Thyroid gland (tissue), 4 donors: ENCODE measurements at regions not wholly inside any gene's neighbourhood (a gene's known extent, or its start where the extent isn't known, plus 50 kb on each side); places are given as distances from the start of the nearest gene placed in this dataset.

ENCODE experiments used
- DNase-seq, 2 donors: peaks; one replicate each; pipeline ENCODE4 v3.0.0-alpha.2; 2019
- H3K27ac ChIP-seq, 3 donors: fragments of 200-600 bp; sonication (generic); 1 replicate in 2 of 3; 2 replicates in 1 of 3; pipeline ENCODE4 v1.5.1; 2016 to 2019; ENCODE audit warnings: mild to moderate bottlenecking in 1 of 3, moderate library complexity in 1 of 3
- H3K27me3 ChIP-seq: fragments of 200-600 bp; sonication (generic); one replicate; pipeline ENCODE4 v1.5.1; 2019
- H3K36me3 ChIP-seq, 2 donors: fragments of 200-600 bp; sonication (generic); one replicate each; pipeline ENCODE4 v1.5.1; 2016 to 2019
- H3K4me1 ChIP-seq, 2 donors: fragments of 200-600 bp; sonication (generic); one replicate each; pipeline ENCODE4 v1.5.1; 2017 to 2019
- H3K4me3 ChIP-seq, 3 donors: fragments of 200-600 bp; sonication (generic); replicated peaks in 1 of 3; 1 replicate in 2 of 3; 2 replicates in 1 of 3; pipeline ENCODE4 v1.5.1; 2016; ENCODE audit warnings: mild to moderate bottlenecking in 1 of 3
- H3K9me3 ChIP-seq: fragments of 200-600 bp; sonication (generic); one replicate; pipeline ENCODE4 v1.5.1; 2017
- POLR2A ChIP-seq, 2 donors: fragments of 450-650 bp; IDR thresholded peaks; one replicate each; pipeline ENCODE4 v1.6.1; 2017; ENCODE audit warnings: antibody characterized with exemption in 2 of 2, mild to moderate bottlenecking in 2 of 2, moderate library complexity in 1 of 2
- WGBS, 2 donors: methylation state at CpG; one replicate each; pipeline ENCODE4 v1.1.5; 2017; 5-methylcytosine and 5-hydroxymethylcytosine counted together
- intact Hi-C: fragments of 100-400 bp; cut with DNase I; formaldehyde crosslinking; loops from one replicate; pipeline ENCODE4 v1.15.1; 2023
- TF ChIP-seq, protein P1 (sequence below), 6 experiments: fragments of 200-600 bp in 3 of 6; fragments of 450-650 bp in 3 of 6; sonication (generic) in 3 of 6; IDR thresholded peaks; one replicate each; pipeline ENCODE4 v1.5.1; 2016 to 2019; ENCODE audit warnings: antibody characterized with exemption in 6 of 6, mild to moderate bottlenecking in 2 of 6, inconsistent platforms in 1 of 6, moderate library complexity in 1 of 6

DNA sequence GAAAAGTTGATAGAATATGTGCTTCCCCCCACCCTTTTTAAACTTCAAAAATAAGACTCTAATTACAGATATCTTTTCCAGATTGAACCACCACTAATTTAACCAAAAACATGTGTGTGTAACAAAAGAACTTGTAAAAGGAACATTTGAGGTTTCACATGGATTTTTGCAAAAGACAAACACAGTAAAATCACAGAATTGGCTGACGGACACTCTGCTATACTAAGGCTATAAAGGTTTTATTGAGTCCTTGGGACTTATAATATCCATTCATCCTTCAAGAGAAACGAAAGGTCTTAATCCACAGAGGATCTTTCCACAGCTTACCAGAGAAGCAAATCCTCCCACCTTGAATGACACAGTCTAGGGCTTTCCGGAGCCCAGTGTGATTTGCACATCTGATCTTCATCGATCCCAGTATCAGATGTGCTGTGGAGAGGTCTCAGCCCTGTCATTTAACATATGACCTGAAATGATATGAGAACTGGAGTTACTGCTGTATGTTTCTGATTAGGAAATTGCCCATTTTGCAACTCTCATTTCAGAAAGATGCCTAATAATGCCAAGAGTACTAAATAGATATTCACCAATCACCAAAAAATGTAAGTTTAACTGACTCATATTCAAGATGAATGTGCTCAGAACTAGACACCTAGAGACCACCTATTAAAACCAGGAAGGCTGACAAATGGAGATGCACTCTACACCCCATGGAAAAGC lies 256.5 kb upstream of the FBXL7 start:
- Histone ChIP-seq H3K4me3 (no peak overlapping the region), H3K36me3 (no peaks in the 10 kb centered on the region), H3K27ac (no peak overlapping the region), H3K27me3 (no peaks in the 10 kb centered on the region), H3K4me1 (no peaks in the 10 kb centered on the region), H3K9me3 (no peaks in the 10 kb centered on the region)
- no peak for TF ChIP-seq POLR2A (IDR thresholded peaks at IDR 0.05)
- TF ChIP-seq, protein P1, sequence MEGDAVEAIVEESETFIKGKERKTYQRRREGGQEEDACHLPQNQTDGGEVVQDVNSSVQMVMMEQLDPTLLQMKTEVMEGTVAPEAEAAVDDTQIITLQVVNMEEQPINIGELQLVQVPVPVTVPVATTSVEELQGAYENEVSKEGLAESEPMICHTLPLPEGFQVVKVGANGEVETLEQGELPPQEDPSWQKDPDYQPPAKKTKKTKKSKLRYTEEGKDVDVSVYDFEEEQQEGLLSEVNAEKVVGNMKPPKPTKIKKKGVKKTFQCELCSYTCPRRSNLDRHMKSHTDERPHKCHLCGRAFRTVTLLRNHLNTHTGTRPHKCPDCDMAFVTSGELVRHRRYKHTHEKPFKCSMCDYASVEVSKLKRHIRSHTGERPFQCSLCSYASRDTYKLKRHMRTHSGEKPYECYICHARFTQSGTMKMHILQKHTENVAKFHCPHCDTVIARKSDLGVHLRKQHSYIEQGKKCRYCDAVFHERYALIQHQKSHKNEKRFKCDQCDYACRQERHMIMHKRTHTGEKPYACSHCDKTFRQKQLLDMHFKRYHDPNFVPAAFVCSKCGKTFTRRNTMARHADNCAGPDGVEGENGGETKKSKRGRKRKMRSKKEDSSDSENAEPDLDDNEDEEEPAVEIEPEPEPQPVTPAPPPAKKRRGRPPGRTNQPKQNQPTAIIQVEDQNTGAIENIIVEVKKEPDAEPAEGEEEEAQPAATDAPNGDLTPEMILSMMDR (IDR thresholded peaks at IDR 0.05), result no peak
- intact Hi-C loops, result no loop called here
- 68 to 80% methylated on average over 4 of the region's 4 CpGs for WGBS, 2 donors
- no peak for DNase-seq

- intact Hi-C loops, result no loop called here
Observed at GRCh38 chr5:15241216-15241821, 258.7 kb upstream of the FBXL7 start.

GRCh38 chr5:15238006-15238405 lies 262.0 kb upstream of the FBXL7 start:
- H3K4me3 ChIP-seq, result no peak overlapping the region
- WGBS, 2 donors, result 89 to 90% methylated on average over 2 of the region's 2 CpGs
- DNase-seq, result no peak
- no peaks in the 10 kb centered on the region for H3K9me3 ChIP-seq
- H3K27me3 ChIP-seq, result no peaks in the 10 kb centered on the region
- intact Hi-C loops, result no loop called here
- H3K4me1 ChIP-seq, result no peaks in the 10 kb centered on the region
- TF ChIP-seq POLR2A (IDR thresholded peaks at IDR 0.05), result no peak
- TF ChIP-seq, protein P1 (IDR thresholded peaks at IDR 0.05), result no peak
- no peaks in the 10 kb centered on the region for H3K36me3 ChIP-seq
- no peak overlapping the region for H3K27ac ChIP-seq

More at GRCh38 chr5:15241216-15241821, 258.7 kb upstream of the FBXL7 start:
- H3K36me3 ChIP-seq, result no peaks in the 10 kb centered on the region
- no peaks in the 10 kb centered on the region for H3K9me3 ChIP-seq
- DNase-seq, result no peak
- 86 to 92% methylated on average over 1 of the region's 1 CpG for WGBS, 2 donors
- H3K27me3 ChIP-seq, result no peaks in the 10 kb centered on the region
- H3K27ac ChIP-seq, result no peak overlapping the region
- TF ChIP-seq, protein P1 (IDR thresholded peaks at IDR 0.05), result no peak
- no peak for TF ChIP-seq POLR2A (IDR thresholded peaks at IDR 0.05)
- H3K4me3 ChIP-seq, result no peak overlapping the region
- H3K4me1 ChIP-seq, result no peaks in the 10 kb centered on the region

- no peak overlapping the region for H3K4me3 ChIP-seq
- H3K9me3 ChIP-seq, result no peaks in the 10 kb centered on the region
- no peaks in the 10 kb centered on the region for H3K4me1 ChIP-seq
- no peak for TF ChIP-seq POLR2A (IDR thresholded peaks at IDR 0.05)
- TF ChIP-seq, protein P1 (IDR thresholded peaks at IDR 0.05), result no peak
- DNase-seq, result no peak
- no peaks in the 10 kb centered on the region for H3K36me3 ChIP-seq
- no peak overlapping the region for H3K27ac ChIP-seq
- H3K27me3 ChIP-seq, result no peaks in the 10 kb centered on the region
- 72 to 79% methylated on average over 4 of the region's 4 CpGs for WGBS, 2 donors
- intact Hi-C loops, result no loop called here
Observed at GRCh38 chr5:15236911-15237508, 263.0 kb upstream of the FBXL7 start.

- intact Hi-C loops, result no loop called here
- H3K9me3 ChIP-seq, result no peaks in the 10 kb centered on the region
- H3K27me3 ChIP-seq, result no peaks in the 10 kb centered on the region
- no peaks in the 10 kb centered on the region for H3K36me3 ChIP-seq
- TF ChIP-seq, protein P1 (IDR thresholded peaks at IDR 0.05), result no peak
- no peak for TF ChIP-seq POLR2A (IDR thresholded peaks at IDR 0.05)
- DNase-seq, result no peak
- no peaks in the 10 kb centered on the region for H3K4me1 ChIP-seq
- no peak overlapping the region for H3K27ac ChIP-seq
- H3K4me3 ChIP-seq, result no peak overlapping the region
- 79 to 91% methylated on average over 1 of the region's 1 CpG for WGBS, 2 donors
Observed at GRCh38 chr5:15234911-15235310, 265.1 kb upstream of the FBXL7 start.
